ENCODE measurements at regions not wholly inside any gene's neighbourhood (a gene's known extent, or its start where the extent isn't known, plus 50 kb on each side); places are given as distances from the start of the nearest gene placed in this dataset.

GRCh38 chr7:17548014-17548653 lies 249.7 kb downstream of the AHR start:
- no peak overlapping the region for H3K4me3 ChIP-seq (ENCODE audit: low read depth, low read length)
- no peak for TF ChIP-seq CTCF (IDR thresholded peaks at IDR 0.05; ENCODE audit: low read depth, low read length, missing control alignments)
- DNase-seq (ENCODE audit: low read depth), result no peak

- no peak for DNase-seq (ENCODE audit: low read depth)
- no peak overlapping the region for H3K4me3 ChIP-seq (ENCODE audit: low read depth, low read length)
- TF ChIP-seq CTCF (IDR thresholded peaks at IDR 0.05; ENCODE audit: low read depth, low read length, missing control alignments), result no peak
Measured at GRCh38 chr7:17549406-17549805, 251.0 kb downstream of the AHR start.

- TF ChIP-seq CTCF (IDR thresholded peaks at IDR 0.05; ENCODE audit: low read depth, low read length, missing control alignments), result no peak
- no peak for DNase-seq (ENCODE audit: low read depth)
- H3K4me3 ChIP-seq (ENCODE audit: low read depth, low read length), result no peak overlapping the region
Measured at GRCh38 chr7:17552373-17552772, 253.9 kb downstream of the AHR start.

- TF ChIP-seq CTCF (IDR thresholded peaks at IDR 0.05; ENCODE audit: low read depth, low read length, missing control alignments), result no peak
- DNase-seq (ENCODE audit: low read depth), result no peak
Measured at GRCh38 chr7:17552952-17553351, 254.5 kb downstream of the AHR start.

GRCh38 chr7:17554341-17555015 lies 256.0 kb downstream of the AHR start:
- TF ChIP-seq CTCF (IDR thresholded peaks at IDR 0.05; ENCODE audit: low read depth, low read length, missing control alignments), result no peak
- H3K4me3 ChIP-seq (ENCODE audit: low read depth, low read length), result no peak overlapping the region
- DNase-seq (ENCODE audit: low read depth), result no peak

More at GRCh38 chr7:17552952-17553351, 254.5 kb downstream of the AHR start:
- no peak overlapping the region for H3K4me3 ChIP-seq (ENCODE audit: low read depth, low read length)

GRCh38 chr7:17556247-17556956 lies 257.9 kb downstream of the AHR start:
- TF ChIP-seq CTCF (IDR thresholded peaks at IDR 0.05; ENCODE audit: low read depth, low read length, missing control alignments), result no peak
- H3K4me3 ChIP-seq (ENCODE audit: low read depth, low read length), result no peak overlapping the region
- DNase-seq (ENCODE audit: low read depth), result no peak
